GM12891 (cell line): ENCODE measurements at regions not wholly inside any gene's neighbourhood (a gene's known extent, or its start where the extent isn't known, plus 50 kb on each side); places are given as distances from the start of the nearest gene placed in this dataset.

Experiments used
- PAX5 ChIP-seq: IDR thresholded peaks from 2 replicates; pipeline ENCODE4 v1.6.1; 2011; ENCODE audit warnings: low read length, moderate library complexity, mild to moderate bottlenecking; ENCODE audit not compliant: insufficient read depth, severe bottlenecking
- POLR2A ChIP-seq: IDR thresholded peaks from 2 replicates; pipeline ENCODE4 v1.6.1; 2011; ENCODE audit warnings: low read depth, low read length, control low read depth
- POLR2AphosphoS5 ChIP-seq: IDR thresholded peaks from 2 replicates; pipeline ENCODE4 v1.6.1; 2011; ENCODE audit warnings: low read depth, low read length, control low read depth
- POU2F2 ChIP-seq: IDR thresholded peaks from 2 replicates; pipeline ENCODE4 v1.6.1; 2011; ENCODE audit warnings: low read depth, mild to moderate bottlenecking, control low read depth, low read length, moderate library complexity
- SPI1 ChIP-seq: IDR thresholded peaks from 2 replicates; pipeline ENCODE4 v1.6.1; 2011; ENCODE audit warnings: low read depth, low read length, control low read depth
- TAF1 ChIP-seq: IDR thresholded peaks from 2 replicates; pipeline ENCODE4 v1.6.1; 2011; ENCODE audit warnings: low read depth, low read length, control low read depth

DNA sequence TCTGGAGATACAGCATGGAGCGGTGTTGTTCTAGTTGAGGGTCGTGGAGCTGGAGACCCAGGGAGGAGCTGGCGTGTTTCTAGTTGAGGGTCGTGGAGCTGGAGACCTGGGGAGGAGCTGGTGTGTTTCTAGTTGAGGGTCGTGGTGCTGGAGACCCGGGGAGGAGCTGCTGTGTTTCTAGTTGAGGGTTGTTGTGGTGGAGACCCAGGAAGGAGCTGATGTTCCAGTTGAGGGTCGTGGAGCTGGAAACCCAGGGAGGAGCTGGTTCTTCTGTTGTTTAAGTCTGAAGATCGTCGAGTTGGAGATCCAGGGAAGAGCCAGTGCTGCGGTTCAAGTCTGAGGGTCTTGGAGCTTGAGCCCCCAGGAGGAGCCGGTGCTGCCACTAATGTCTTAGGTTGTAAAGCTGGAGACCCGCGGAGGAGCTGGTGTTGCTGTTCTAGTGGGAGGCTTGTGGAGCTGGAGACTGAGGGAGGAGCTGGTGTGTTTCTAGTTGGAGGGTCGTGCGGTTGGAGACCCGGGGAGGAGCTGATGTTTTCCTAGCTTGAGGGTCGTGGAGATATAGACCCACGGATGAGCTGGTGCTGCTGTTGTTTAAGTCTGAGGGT, 155.3 kb downstream of the RTP5 start:
- TF ChIP-seq POLR2AphosphoS5 (no peak), PAX5 (no peak), POLR2A (no peak), POU2F2 (no peak), TAF1 (no peak), SPI1 (no peak)
